HG03103 (cell line): ENCODE measurements at regions not wholly inside any gene's neighbourhood (a gene's known extent, or its start where the extent isn't known, plus 50 kb on each side); places are given as distances from the start of the nearest gene placed in this dataset.

Experiments used
- ATAC-seq: cut with Tn5 transposase; IDR thresholded peaks from one replicate; pipeline ENCODE4 v1.9.1; 2021; ENCODE audit warnings: low read depth; ENCODE audit not compliant: unreplicated experiment

- ATAC-seq, result no peak
Observed at GRCh38 chr5:30626557-30626956, 566.9 kb upstream of the CDH6 start.

- no peak for ATAC-seq
Observed at GRCh38 chr5:30620481-30621085, 572.9 kb upstream of the CDH6 start.

- no peak for ATAC-seq
Observed at GRCh38 chr5:30608501-30608900, 585.0 kb upstream of the CDH6 start.

GRCh38 chr5:30607301-30607894 lies 586.1 kb upstream of the CDH6 start:
- no peak for ATAC-seq

GRCh38 chr5:30605693-30606268 lies 587.7 kb upstream of the CDH6 start:
- no peak for ATAC-seq

DNA sequence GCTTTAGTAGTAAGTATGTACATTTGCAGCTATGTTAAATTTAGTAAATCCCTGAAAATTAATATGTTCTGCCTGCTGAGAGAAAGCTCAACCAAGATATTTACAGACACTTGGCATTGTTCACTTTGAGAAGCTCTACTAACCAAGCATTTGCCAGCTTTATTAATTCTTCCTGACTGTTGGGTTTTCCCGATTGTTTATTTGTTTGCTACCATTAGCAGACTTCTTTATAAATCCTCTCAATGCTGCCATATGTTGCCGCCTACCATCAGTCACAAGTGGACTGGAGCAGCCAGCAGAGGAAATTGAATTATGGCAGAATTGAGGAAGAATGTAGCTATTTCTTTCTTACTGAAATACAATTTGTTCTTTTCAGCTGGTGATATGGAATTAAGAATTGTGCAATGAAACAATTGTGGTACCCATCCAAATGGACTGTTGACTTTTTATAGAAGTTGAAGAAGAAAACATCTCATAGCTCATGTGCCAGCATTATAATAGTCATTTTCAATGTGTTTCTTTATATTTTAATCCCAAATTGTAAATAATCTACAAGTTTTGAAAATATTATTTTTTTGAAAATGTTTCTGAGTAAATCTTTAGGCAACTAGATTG lies 588.7 kb upstream of the CDH6 start:
- no peak for ATAC-seq

DNA sequence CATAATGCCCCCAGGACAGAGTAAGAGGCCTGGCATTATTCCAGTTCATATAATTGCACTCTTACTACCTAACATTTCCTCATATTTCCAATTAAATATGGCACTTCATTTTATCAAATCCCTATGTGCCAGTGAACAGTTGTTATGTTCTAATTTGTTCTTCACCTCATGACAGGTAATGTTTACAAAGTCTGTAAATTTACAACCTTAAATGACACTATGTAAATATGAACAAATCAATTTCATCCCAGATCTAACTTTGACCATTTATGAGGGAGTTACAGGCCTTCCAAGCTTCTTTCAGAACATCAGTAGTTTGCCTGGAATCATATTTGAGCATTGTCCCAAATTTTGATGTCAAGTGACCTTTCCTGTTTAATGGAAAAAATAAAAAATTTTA lies 592.6 kb upstream of the CDH6 start:
- no peak for ATAC-seq

GRCh38 chr5:30596495-30597064 lies 596.9 kb upstream of the CDH6 start:
- no peak for ATAC-seq

DNA sequence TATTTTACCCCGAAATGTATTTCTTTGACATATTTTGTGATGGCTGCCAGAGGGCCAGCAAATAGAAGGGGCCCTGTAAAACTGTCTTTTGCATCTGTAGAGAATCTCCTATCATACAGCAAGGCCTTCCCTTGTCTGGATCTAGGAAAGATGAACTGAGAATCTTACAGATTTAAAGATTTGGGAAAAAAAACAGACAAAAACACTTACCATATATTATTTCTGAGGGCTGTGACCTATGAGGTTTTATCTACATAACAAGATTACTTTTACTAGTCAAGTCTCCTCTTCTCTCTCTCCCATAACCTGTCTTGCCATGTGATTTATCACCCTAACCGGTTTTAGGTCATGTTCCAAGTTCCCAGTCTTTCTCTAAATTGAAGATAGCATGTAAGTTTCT lies 599.2 kb upstream of the CDH6 start:
- no peak for ATAC-seq

GRCh38 chr5:30592833-30593232 lies 600.7 kb upstream of the CDH6 start:
- ATAC-seq, result no peak

GRCh38 chr5:30581198-30581935 lies 612.1 kb upstream of the CDH6 start:
- no peak for ATAC-seq

- no peak for ATAC-seq
Observed at GRCh38 chr5:30574761-30575160, 618.7 kb upstream of the CDH6 start.

DNA sequence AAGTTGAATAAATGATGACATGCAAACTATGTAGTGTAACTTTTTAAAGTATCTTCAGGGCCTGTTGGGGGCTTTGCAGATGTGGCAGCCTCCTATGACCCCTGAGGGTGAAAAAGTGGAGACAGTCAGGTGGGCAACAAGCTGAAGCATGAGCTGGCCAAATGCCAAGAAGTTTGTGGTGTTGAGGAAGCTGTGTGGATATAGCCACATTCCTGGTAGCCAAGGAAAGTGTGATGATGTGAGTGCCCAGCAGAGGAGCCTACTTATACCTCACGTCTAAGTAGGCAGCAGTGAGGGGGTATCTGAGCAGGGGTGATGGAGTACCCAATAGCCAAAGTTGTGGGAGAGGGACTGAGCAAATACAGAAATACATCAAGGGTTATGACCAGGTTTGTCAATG lies 621.2 kb upstream of the CDH6 start:
- ATAC-seq, result no peak

DNA sequence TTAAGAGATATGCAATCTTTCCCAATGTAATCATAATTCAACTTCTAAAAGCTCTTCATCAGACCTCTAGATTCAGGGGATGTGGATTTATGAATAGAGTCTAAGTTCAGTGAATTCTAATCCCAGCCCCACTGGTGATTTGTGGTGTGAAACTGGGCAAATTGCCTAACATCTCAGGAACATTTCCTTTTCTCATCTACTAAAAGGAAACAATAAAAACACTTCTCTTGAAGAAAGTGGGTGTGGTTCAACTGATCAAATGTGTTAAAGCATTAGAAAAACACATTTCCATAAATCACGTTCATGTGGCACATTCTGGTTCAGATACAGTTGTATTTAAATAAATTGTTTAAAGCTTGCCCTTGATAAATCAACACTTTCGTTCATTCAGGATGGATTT lies 631.7 kb upstream of the CDH6 start:
- no peak for ATAC-seq

- ATAC-seq, result no peak
Observed at GRCh38 chr5:30551618-30552017, 641.9 kb upstream of the CDH6 start.

DNA sequence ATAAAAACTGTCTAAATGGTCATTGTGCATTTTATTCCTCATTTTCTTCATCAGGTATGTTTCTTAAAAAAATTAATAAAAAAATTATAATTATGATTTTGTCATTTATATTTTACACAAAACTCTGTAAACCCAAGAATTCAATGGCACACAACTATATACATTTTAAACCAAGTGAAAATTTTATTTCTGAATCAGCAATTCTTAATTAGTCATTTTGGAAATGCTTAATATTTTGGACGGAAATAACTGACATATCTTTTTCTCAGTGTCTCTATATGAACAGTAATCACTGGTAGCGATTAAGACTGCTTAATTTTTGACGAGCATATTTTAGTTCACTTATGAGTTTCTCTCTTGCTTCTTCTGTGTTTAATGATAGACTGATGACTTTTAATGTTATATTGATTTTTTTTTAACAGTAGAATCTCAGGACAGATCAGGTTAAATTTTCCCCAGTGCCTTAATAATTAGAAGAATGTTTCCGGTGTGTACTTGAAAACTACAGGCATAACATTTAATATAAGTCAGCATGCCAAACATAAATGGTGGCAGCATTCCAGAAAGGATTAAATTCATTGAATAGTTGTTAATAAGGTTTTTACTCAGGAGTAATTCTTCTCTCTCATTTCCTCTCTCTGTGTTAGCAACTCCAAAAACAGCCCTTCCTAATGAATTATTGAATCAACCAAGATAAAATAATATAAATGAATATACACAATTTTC lies 644.7 kb upstream of the CDH6 start:
- ATAC-seq, result no peak

DNA sequence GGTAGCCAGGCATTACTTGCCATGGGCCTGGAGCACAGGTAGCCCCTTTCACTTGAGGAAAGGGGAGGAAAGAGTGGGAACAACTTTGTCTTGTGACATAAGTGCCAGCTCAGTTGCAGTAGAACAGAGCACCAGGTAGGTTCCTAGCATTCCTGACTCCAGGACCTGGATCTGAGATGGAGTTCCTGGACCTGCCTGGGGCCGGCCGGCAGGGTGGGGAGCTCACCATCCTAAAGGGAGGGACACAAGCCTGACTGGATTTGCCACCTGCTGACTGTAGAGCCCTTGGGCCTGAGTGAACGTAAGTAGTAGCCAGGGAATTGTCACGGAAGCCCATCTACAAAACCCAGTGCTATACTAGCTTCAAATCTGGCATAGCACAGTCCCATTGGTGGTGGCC lies 653.3 kb upstream of the CDH6 start:
- no peak for ATAC-seq

- ATAC-seq, result no peak
Observed at GRCh38 chr5:30539004-30539634, 654.4 kb upstream of the CDH6 start.

GRCh38 chr5:30525353-30525752 lies 668.1 kb upstream of the CDH6 start:
- ATAC-seq, result no peak

- no peak for ATAC-seq
Observed at GRCh38 chr5:30524428-30524827, 669.1 kb upstream of the CDH6 start.
